Pancreas (tissue), 10 donors: ENCODE measurements at regions not wholly inside any gene's neighbourhood (a gene's known extent, or its start where the extent isn't known, plus 50 kb on each side); places are given as distances from the start of the nearest gene placed in this dataset.

Source experiments
- ATAC-seq, 4 donors: fragments of 200-7000 bp; cut with Tn5 transposase; one replicate each; pipeline versions ENCODE4 v1.8.0 to v1.9.1; 2020; ENCODE audit warnings: mild to moderate bottlenecking in 4 of 4, moderate library complexity in 4 of 4
- DNase-seq, 6 donors: peaks; one replicate each; pipeline ENCODE4 v3.0.0-alpha.2; 2020
- FAIRE-seq: peaks from 2 replicates; lab custom pipeline; 2012; peaks lifted over from hg19 to GRCh38; lab: Jason Lieb, UNC
- H3K27ac ChIP-seq, 4 donors: fragments of 200-600 bp; sonication (generic); 1 replicate in 3 of 4; 2 replicates in 1 of 4; pipeline versions ENCODE4 v1.5.0 to v1.8.0; 2020
- H3K27me3 ChIP-seq, 4 donors: fragments of 200-600 bp; one replicate each; pipeline ENCODE4 v1.8.0; 2021
- H3K36me3 ChIP-seq, 3 donors: fragments of 200-600 bp; sonication (generic) in 1 of 3; one replicate each; pipeline versions ENCODE4 v1.5.0 to v1.8.0; 2020 to 2021
- H3K4me1 ChIP-seq, 3 donors: fragments of 200-600 bp; one replicate each; pipeline ENCODE4 v1.8.0; 2021
- H3K4me3 ChIP-seq, 4 donors: fragments of 200-600 bp; sonication (generic) in 2 of 4; one replicate each; pipeline versions ENCODE4 v1.5.0 to v1.8.0; 2020 to 2021
- H3K9me3 ChIP-seq, 4 donors: fragments of 200-600 bp; one replicate each; pipeline ENCODE4 v1.8.0; 2021
- CTCF ChIP-seq, 4 donors: fragments of 200-600 bp; sonication (generic) in 3 of 4; IDR thresholded peaks; one replicate each; pipeline versions ENCODE4 v1.5.0 to v1.8.0; 2021; ENCODE audit warnings: antibody characterized with exemption in 4 of 4
- WGBS, 2 donors: extraction: QIAGEN DNeasy Blood & Tissue Kit; methylation state at CpG; one replicate each; pipeline ENCODE4 v1.1.7; 2013; 5-methylcytosine and 5-hydroxymethylcytosine counted together
- intact Hi-C, 3 donors: fragments of 100-400 bp; cut with DNase I; formaldehyde crosslinking; loops; one replicate each; pipeline versions ENCODE4 v1.11.1 to v1.14.2; 2022
- donor health status: healthy with polysubstance abuse.
- donor health status: DM: no; HTN: no; CAD: no; lungs with moderate emphysema.
- donor health status: DM: no; HTN: no; CAD: no.
- donor health status: control.
- donor health status: control.
- donor health status: Bipolar disorder and iron deficiency.
- donor health status: DM: yes; HTN: yes; CAD: no.
- donor health status: DM: no; HTN: no; CAD: no.
- donor health status: DM: no; HTN: no; CAD: no.
- donor health status: DM: yes; HTN: yes; CAD: no.

GRCh38 chr10:28054228-28054860 is 55.5 kb upstream of the ODAD2 start:
- ATAC-seq (peak in 2 of 4 donors; percentile 46 to 50), FAIRE-seq (peak; percentile 92), DNase-seq (no peak)
- H3K27ac ChIP-seq = no peak overlapping the region
- H3K27me3 ChIP-seq = no peaks in the 10 kb centered on the region
- no peaks in the 10 kb centered on the region for H3K9me3 ChIP-seq
- TF ChIP-seq CTCF (IDR thresholded peaks at IDR 0.05) = no peak
- H3K4me3 ChIP-seq = no peak overlapping the region
- no peaks in the 10 kb centered on the region for H3K36me3 ChIP-seq
- 97 to 98% methylated on average over 5 of the region's 5 CpGs for WGBS, 2 donors
- H3K4me1 ChIP-seq = no peaks in the 10 kb centered on the region
- intact Hi-C loops = no loop called here

- DNase-seq (no peak), FAIRE-seq (no peak), ATAC-seq (no peak)
- no peaks in the 10 kb centered on the region for H3K9me3 ChIP-seq
- WGBS, 2 donors = 94 to 95% methylated on average over 2 of the region's 2 CpGs
- no peak overlapping the region for H3K27ac ChIP-seq
- no peaks in the 10 kb centered on the region for H3K36me3 ChIP-seq
- H3K4me3 ChIP-seq = no peak overlapping the region
- H3K27me3 ChIP-seq = no peaks in the 10 kb centered on the region
- no peak for TF ChIP-seq CTCF (IDR thresholded peaks at IDR 0.05)
- intact Hi-C loops = no loop called here
- H3K4me1 ChIP-seq = no peaks in the 10 kb centered on the region
Measured at GRCh38 chr10:28049286-28049685, 50.4 kb upstream of the ODAD2 start.
